ENCODE measurements at regions not wholly inside any gene's neighbourhood (a gene's known extent, or its start where the extent isn't known, plus 50 kb on each side); places are given as distances from the start of the nearest gene placed in this dataset.

DNA sequence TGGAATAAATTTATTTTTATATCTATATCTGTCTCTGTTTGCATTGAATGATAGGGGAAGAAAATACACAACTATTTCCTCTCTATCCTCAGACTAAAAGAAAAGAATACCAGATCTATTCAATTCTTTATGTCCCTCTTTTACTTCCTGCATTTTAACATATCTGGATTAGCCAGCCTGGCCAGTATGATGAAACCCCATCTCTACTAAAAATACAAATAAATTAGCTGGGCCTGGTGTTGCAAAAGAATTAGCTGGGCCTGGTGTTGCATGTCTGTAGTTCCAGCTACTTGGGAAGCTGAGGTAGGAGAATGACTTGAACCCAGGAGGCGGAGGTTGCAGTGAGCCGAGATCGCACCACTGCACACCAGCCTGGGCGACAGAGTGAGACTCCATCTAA, 182.0 kb downstream of the LURAP1L start:
- peaks cover 20% of the 10 kb centered on the region for H3K36me3 ChIP-seq (ENCODE audit: insufficient read depth)
- H3K9me3 Mint-ChIP-seq = peaks cover 44% of the 10 kb centered on the region
- no peaks in the 10 kb centered on the region for H4K20me1 ChIP-seq (replicated peaks; ENCODE audit: insufficient read depth)
- H3K27me3 ChIP-seq (ENCODE audit: insufficient read depth) = no peaks in the 10 kb centered on the region
- DNase-seq (ENCODE audit: low spot score) (no peak), ATAC-seq (no peak)
- H2AFZ ChIP-seq = no peak overlapping the region
- no peaks in the 10 kb centered on the region for H3F3A ChIP-seq (replicated peaks; ENCODE audit: low read depth)
- H3K4me1 ChIP-seq (ENCODE audit: insufficient read depth) = peaks cover 8% of the 10 kb centered on the region; the same call in 1 of the 2 replicates
- H3K27me3 Mint-ChIP-seq (ENCODE audit: insufficient read depth, low read depth, poor library complexity) = peaks cover 3% of the 10 kb centered on the region
- no peak overlapping the region for H3K4me3 ChIP-seq
- H3K27ac ChIP-seq (ENCODE audit: low read depth) = no peak overlapping the region
- TF ChIP-seq EZH2 (IDR thresholded peaks at IDR 0.05; ENCODE audit: low read depth, unreplicated experiment) (no peak), ZNF331 (CRISPR knock-in tag; IDR thresholded peaks at IDR 0.05; ENCODE audit: low read depth) (no peak), CREB1 (CRISPR knock-in tag; IDR thresholded peaks at IDR 0.05; ENCODE audit: low read depth) (no peak), ZNF114 (CRISPR knock-in tag; IDR thresholded peaks at IDR 0.05) (no peak), STAT1 (IDR thresholded peaks at IDR 0.05; ENCODE audit: unreplicated experiment) (no peak), POLR2AphosphoS5 (IDR thresholded peaks at IDR 0.05; ENCODE audit: low read depth) (no peak), NANOG (IDR thresholded peaks at IDR 0.05; ENCODE audit: borderline replicate concordance) (no peak), JUNB (IDR thresholded peaks at IDR 0.05; ENCODE audit: unreplicated experiment) (no peak), EZH2phosphoT487 (IDR thresholded peaks at IDR 0.05; ENCODE audit: unreplicated experiment) (no peak)
- TF ChIP-seq, protein P1, sequence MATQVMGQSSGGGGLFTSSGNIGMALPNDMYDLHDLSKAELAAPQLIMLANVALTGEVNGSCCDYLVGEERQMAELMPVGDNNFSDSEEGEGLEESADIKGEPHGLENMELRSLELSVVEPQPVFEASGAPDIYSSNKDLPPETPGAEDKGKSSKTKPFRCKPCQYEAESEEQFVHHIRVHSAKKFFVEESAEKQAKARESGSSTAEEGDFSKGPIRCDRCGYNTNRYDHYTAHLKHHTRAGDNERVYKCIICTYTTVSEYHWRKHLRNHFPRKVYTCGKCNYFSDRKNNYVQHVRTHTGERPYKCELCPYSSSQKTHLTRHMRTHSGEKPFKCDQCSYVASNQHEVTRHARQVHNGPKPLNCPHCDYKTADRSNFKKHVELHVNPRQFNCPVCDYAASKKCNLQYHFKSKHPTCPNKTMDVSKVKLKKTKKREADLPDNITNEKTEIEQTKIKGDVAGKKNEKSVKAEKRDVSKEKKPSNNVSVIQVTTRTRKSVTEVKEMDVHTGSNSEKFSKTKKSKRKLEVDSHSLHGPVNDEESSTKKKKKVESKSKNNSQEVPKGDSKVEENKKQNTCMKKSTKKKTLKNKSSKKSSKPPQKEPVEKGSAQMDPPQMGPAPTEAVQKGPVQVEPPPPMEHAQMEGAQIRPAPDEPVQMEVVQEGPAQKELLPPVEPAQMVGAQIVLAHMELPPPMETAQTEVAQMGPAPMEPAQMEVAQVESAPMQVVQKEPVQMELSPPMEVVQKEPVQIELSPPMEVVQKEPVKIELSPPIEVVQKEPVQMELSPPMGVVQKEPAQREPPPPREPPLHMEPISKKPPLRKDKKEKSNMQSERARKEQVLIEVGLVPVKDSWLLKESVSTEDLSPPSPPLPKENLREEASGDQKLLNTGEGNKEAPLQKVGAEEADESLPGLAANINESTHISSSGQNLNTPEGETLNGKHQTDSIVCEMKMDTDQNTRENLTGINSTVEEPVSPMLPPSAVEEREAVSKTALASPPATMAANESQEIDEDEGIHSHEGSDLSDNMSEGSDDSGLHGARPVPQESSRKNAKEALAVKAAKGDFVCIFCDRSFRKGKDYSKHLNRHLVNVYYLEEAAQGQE (IDR thresholded peaks at IDR 0.05; ENCODE audit: unreplicated experiment) = no peak
- TF ChIP-seq, protein P2, sequence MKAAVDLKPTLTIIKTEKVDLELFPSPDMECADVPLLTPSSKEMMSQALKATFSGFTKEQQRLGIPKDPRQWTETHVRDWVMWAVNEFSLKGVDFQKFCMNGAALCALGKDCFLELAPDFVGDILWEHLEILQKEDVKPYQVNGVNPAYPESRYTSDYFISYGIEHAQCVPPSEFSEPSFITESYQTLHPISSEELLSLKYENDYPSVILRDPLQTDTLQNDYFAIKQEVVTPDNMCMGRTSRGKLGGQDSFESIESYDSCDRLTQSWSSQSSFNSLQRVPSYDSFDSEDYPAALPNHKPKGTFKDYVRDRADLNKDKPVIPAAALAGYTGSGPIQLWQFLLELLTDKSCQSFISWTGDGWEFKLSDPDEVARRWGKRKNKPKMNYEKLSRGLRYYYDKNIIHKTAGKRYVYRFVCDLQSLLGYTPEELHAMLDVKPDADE (IDR thresholded peaks at IDR 0.05) = no peak
- TF ChIP-seq, protein P3, sequence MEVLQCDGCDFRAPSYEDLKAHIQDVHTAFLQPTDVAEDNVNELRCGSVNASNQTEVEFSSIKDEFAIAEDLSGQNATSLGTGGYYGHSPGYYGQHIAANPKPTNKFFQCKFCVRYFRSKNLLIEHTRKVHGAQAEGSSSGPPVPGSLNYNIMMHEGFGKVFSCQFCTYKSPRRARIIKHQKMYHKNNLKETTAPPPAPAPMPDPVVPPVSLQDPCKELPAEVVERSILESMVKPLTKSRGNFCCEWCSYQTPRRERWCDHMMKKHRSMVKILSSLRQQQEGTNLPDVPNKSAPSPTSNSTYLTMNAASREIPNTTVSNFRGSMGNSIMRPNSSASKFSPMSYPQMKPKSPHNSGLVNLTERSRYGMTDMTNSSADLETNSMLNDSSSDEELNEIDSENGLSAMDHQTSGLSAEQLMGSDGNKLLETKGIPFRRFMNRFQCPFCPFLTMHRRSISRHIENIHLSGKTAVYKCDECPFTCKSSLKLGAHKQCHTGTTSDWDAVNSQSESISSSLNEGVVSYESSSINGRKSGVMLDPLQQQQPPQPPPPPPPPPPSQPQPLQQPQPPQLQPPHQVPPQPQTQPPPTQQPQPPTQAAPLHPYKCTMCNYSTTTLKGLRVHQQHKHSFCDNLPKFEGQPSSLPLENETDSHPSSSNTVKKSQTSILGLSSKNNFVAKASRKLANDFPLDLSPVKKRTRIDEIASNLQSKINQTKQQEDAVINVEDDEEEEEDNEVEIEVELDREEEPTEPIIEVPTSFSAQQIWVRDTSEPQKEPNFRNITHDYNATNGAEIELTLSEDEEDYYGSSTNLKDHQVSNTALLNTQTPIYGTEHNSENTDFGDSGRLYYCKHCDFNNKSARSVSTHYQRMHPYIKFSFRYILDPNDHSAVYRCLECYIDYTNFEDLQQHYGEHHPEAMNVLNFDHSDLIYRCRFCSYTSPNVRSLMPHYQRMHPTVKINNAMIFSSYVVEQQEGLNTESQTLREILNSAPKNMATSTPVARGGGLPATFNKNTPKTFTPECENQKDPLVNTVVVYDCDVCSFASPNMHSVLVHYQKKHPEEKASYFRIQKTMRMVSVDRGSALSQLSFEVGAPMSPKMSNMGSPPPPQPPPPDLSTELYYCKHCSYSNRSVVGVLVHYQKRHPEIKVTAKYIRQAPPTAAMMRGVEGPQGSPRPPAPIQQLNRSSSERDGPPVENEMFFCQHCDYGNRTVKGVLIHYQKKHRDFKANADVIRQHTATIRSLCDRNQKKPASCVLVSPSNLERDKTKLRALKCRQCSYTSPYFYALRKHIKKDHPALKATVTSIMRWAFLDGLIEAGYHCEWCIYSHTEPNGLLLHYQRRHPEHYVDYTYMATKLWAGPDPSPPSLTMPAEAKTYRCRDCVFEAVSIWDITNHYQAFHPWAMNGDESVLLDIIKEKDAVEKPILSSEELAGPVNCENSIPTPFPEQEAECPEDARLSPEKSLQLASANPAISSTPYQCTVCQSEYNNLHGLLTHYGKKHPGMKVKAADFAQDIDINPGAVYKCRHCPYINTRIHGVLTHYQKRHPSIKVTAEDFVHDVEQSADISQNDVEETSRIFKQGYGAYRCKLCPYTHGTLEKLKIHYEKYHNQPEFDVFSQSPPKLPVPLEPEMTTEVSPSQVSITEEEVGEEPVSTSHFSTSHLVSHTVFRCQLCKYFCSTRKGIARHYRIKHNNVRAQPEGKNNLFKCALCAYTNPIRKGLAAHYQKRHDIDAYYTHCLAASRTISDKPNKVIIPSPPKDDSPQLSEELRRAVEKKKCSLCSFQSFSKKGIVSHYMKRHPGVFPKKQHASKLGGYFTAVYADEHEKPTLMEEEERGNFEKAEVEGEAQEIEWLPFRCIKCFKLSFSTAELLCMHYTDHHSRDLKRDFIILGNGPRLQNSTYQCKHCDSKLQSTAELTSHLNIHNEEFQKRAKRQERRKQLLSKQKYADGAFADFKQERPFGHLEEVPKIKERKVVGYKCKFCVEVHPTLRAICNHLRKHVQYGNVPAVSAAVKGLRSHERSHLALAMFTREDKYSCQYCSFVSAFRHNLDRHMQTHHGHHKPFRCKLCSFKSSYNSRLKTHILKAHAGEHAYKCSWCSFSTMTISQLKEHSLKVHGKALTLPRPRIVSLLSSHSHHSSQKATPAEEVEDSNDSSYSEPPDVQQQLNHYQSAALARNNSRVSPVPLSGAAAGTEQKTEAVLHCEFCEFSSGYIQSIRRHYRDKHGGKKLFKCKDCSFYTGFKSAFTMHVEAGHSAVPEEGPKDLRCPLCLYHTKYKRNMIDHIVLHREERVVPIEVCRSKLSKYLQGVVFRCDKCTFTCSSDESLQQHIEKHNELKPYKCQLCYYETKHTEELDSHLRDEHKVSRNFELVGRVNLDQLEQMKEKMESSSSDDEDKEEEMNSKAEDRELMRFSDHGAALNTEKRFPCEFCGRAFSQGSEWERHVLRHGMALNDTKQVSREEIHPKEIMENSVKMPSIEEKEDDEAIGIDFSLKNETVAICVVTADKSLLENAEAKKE (CRISPR knock-in tag; IDR thresholded peaks at IDR 0.05) = no peak
- TF ChIP-seq, protein P4, sequence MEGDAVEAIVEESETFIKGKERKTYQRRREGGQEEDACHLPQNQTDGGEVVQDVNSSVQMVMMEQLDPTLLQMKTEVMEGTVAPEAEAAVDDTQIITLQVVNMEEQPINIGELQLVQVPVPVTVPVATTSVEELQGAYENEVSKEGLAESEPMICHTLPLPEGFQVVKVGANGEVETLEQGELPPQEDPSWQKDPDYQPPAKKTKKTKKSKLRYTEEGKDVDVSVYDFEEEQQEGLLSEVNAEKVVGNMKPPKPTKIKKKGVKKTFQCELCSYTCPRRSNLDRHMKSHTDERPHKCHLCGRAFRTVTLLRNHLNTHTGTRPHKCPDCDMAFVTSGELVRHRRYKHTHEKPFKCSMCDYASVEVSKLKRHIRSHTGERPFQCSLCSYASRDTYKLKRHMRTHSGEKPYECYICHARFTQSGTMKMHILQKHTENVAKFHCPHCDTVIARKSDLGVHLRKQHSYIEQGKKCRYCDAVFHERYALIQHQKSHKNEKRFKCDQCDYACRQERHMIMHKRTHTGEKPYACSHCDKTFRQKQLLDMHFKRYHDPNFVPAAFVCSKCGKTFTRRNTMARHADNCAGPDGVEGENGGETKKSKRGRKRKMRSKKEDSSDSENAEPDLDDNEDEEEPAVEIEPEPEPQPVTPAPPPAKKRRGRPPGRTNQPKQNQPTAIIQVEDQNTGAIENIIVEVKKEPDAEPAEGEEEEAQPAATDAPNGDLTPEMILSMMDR (conservative IDR thresholded peaks at IDR 0.05; ENCODE audit: low read depth in 2 of 2) = no peak
- 0 out of 2 replicates have a peak, but pooled peaks cover 2% of the 10 kb centered on the region for H3K9me2 ChIP-seq (ENCODE audit: insufficient read depth)
- H3K4me3 Mint-ChIP-seq = no peak overlapping the region
- no peaks in the 10 kb centered on the region for H3K79me2 ChIP-seq (replicated peaks; ENCODE audit: insufficient read depth)
- H3K27ac Mint-ChIP-seq = no peak overlapping the region
- H3K36me3 Mint-ChIP-seq (ENCODE audit: low read depth) = peaks cover 47% of the 10 kb centered on the region
- peaks cover 15% of the 10 kb centered on the region for H3K4me1 Mint-ChIP-seq
- no peak overlapping the region for H3K4me2 ChIP-seq

All from GM23338 (cell line).